H1 (cell line): ENCODE measurements at regions not wholly inside any gene's neighbourhood (a gene's known extent, or its start where the extent isn't known, plus 50 kb on each side); places are given as distances from the start of the nearest gene placed in this dataset.

Experiments
- CTCF ChIA-PET: fragments of 300-600 bp; sonication (Branson Sonifier 250); formaldehyde crosslinking; loops from one replicate; lab custom pipeline; 2021; ENCODE audit not compliant: partially characterized antibody; lab: Charles Lee
- POLR2A ChIA-PET: fragments of 300-600 bp; sonication (Branson Sonifier 250); formaldehyde crosslinking; loops from one replicate; lab custom pipeline; 2021; ENCODE audit warnings: inconsistent platforms; ENCODE audit not compliant: partially characterized antibody; lab: Charles Lee
- DNase-seq, 2 experiments: peaks; one replicate each; pipeline versions ENCODE4 v3.0.0 to v3.0.0-alpha.2; 2010 to 2022; ENCODE audit warnings: low spot score in 2 of 2, low read depth in 1 of 2, mixed read lengths in 1 of 2
- FAIRE-seq: peaks from 2 replicates; lab custom pipeline; 2011; peaks lifted over from hg19 to GRCh38; lab: Jason Lieb, UNC
- H2AFZ ChIP-seq: 2 replicates; pipeline ENCODE4 v1.8.1; 2012; ENCODE audit warnings: low read length, inconsistent platforms
- H2AK5ac ChIP-seq: 2 replicates; pipeline ENCODE4 v1.6.1; 2013; ENCODE audit warnings: low read depth, low read length
- H2BK120ac ChIP-seq: replicated peaks from 2 replicates; pipeline ENCODE3; 2013; ENCODE audit warnings: low read depth, low read length, inconsistent platforms
- H2BK12ac ChIP-seq: 2 replicates; pipeline ENCODE4 v1.6.1; 2013; ENCODE audit warnings: low read depth, low read length
- H2BK15ac ChIP-seq: 2 replicates; pipeline ENCODE4 v1.6.1; 2013; ENCODE audit warnings: low read length
- H2BK20ac ChIP-seq: 2 replicates; pipeline ENCODE4 v1.6.1; 2013; ENCODE audit warnings: low read length
- H2BK5ac ChIP-seq: 2 replicates; pipeline ENCODE4 v1.6.1; 2013; ENCODE audit warnings: low read depth, low read length
- H3K14ac ChIP-seq: 2 replicates; pipeline ENCODE4 v1.6.1; 2013; ENCODE audit warnings: inconsistent platforms; ENCODE audit not compliant: insufficient read length
- H3K18ac ChIP-seq: 2 replicates; pipeline ENCODE4 v1.6.1; 2013; ENCODE audit warnings: low read length; ENCODE audit errors: extremely low read depth
- H3K23ac ChIP-seq: 2 replicates; pipeline ENCODE4 v1.6.1; 2013; ENCODE audit warnings: inconsistent platforms; ENCODE audit not compliant: insufficient read length
- H3K23me2 ChIP-seq: 2 replicates; pipeline ENCODE4 v1.6.1; 2013; ENCODE audit warnings: low read depth, low read length
- H3K27ac ChIP-seq: 2 replicates; pipeline ENCODE4 v1.6.1; 2011; ENCODE audit warnings: low read depth, low read length, inconsistent platforms
- H3K27me3 ChIP-seq, 4 experiments: replicated peaks in 1 of 4; 1 replicate in 1 of 4; 2 replicates in 3 of 4; pipeline versions ENCODE4 v1.6.1 to v1.8.1; 2011 to 2013; ENCODE audit warnings: low read length in 3 of 4, mild to moderate bottlenecking in 3 of 4, inconsistent platforms in 2 of 4, mixed read lengths in 2 of 4, moderate library complexity in 1 of 4; ENCODE audit not compliant: control insufficient read depth in 3 of 4, insufficient read depth in 3 of 4; ENCODE audit errors: extremely low read depth in 1 of 4
- H3K36me3 ChIP-seq, 4 experiments: 2 replicates each; pipeline versions ENCODE4 v1.6.1 to v1.8.1; 2011 to 2013; ENCODE audit warnings: mild to moderate bottlenecking in 4 of 4, low read length in 3 of 4, moderate library complexity in 2 of 4, control low read depth in 1 of 4, inconsistent platforms in 1 of 4; ENCODE audit not compliant: insufficient read depth in 4 of 4, control insufficient read depth in 2 of 4
- H3K4ac ChIP-seq: replicated peaks from 2 replicates; pipeline ENCODE3; 2013; ENCODE audit warnings: low read length, low read depth, mixed read lengths, inconsistent platforms; ENCODE audit not compliant: insufficient read length
- H3K4me1 ChIP-seq, 4 experiments: replicated peaks in 1 of 4; 1 replicate in 1 of 4; 2 replicates in 3 of 4; pipeline versions ENCODE4 v1.6.1 to v1.8.1; 2011 to 2013; ENCODE audit warnings: low read length in 3 of 4, inconsistent platforms in 2 of 4, mixed read lengths in 1 of 4; ENCODE audit not compliant: insufficient read depth in 4 of 4, control insufficient read depth in 3 of 4
- H3K4me2 ChIP-seq, 2 experiments: 2 replicates each; pipeline versions ENCODE4 v1.6.1 to v1.8.1; 2011 to 2013; ENCODE audit warnings: low read depth in 2 of 2, low read length in 2 of 2, control low read depth in 1 of 2, inconsistent platforms in 1 of 2, mild to moderate bottlenecking in 1 of 2; ENCODE audit not compliant: insufficient read depth in 1 of 2
- H3K4me3 ChIP-seq, 4 experiments: fragments of 200-600, 300-600 bp in 1 of 4; sonication (generic), shearing (Covaris generic), sonication (Bioruptor Twin) in 1 of 4; 2 replicates each; pipeline versions ENCODE4 v1.5.1 to v1.8.1; 2011 to 2016; ENCODE audit warnings: low read length in 4 of 4, low read depth in 3 of 4, control low read depth in 2 of 4, inconsistent platforms in 2 of 4, mild to moderate bottlenecking in 2 of 4, mixed read lengths in 1 of 4, moderate library complexity in 1 of 4; ENCODE audit not compliant: insufficient read depth in 2 of 4; ENCODE audit errors: extremely low read depth in 1 of 4
- H3K56ac ChIP-seq: replicated peaks from 2 replicates; pipeline ENCODE3; 2013; ENCODE audit warnings: low read depth, mild to moderate bottlenecking, mixed read lengths, low read length, inconsistent platforms; ENCODE audit not compliant: insufficient read length
- H3K79me1 ChIP-seq: 2 replicates; pipeline ENCODE4 v1.6.1; 2013; ENCODE audit warnings: low read depth, low read length, control low read depth
- H3K79me2 ChIP-seq, 2 experiments: 2 replicates each; pipeline versions ENCODE4 v1.6.1 to v1.8.1; 2012 to 2013; ENCODE audit warnings: low read length in 2 of 2, mild to moderate bottlenecking in 2 of 2, inconsistent platforms in 1 of 2; ENCODE audit not compliant: insufficient read depth in 2 of 2, control insufficient read depth in 1 of 2
- H3K9ac ChIP-seq, 4 experiments: replicated peaks in 1 of 4; 1 replicate in 1 of 4; 2 replicates in 3 of 4; pipeline versions ENCODE4 v1.6.1 to v1.8.1; 2011 to 2013; ENCODE audit warnings: low read depth in 3 of 4, low read length in 3 of 4, control low read depth in 2 of 4, mild to moderate bottlenecking in 2 of 4, moderate library complexity in 2 of 4, inconsistent platforms in 1 of 4; ENCODE audit errors: extremely low read depth in 1 of 4
- H3K9me3 ChIP-seq, 2 experiments: 2 replicates each; pipeline versions ENCODE4 v1.6.1 to v1.8.1; 2012 to 2013; ENCODE audit warnings: mild to moderate bottlenecking in 2 of 2, moderate library complexity in 2 of 2, control low read depth in 1 of 2, inconsistent platforms in 1 of 2, low read depth in 1 of 2, low read length in 1 of 2, mixed read lengths in 1 of 2; ENCODE audit not compliant: insufficient read depth in 2 of 2
- H4K20me1 ChIP-seq, 2 experiments: replicated peaks in 1 of 2; 2 replicates each; pipeline versions ENCODE3 to v1.8.1; 2011 to 2013; ENCODE audit warnings: inconsistent platforms in 2 of 2, low read length in 2 of 2, mild to moderate bottlenecking in 1 of 2; ENCODE audit not compliant: insufficient read depth in 2 of 2, control insufficient read depth in 1 of 2
- H4K5ac ChIP-seq: 2 replicates; pipeline ENCODE4 v1.6.1; 2013; ENCODE audit warnings: low read length, low read depth, mixed read lengths, inconsistent platforms; ENCODE audit not compliant: insufficient read length
- H4K8ac ChIP-seq: 2 replicates; pipeline ENCODE4 v1.8.0; 2013; ENCODE audit warnings: mild to moderate bottlenecking, moderate library complexity, low read length, inconsistent platforms; ENCODE audit not compliant: insufficient read depth; ENCODE audit errors: extremely low read depth
- H4K91ac ChIP-seq: replicated peaks from 2 replicates; pipeline ENCODE3; 2013; ENCODE audit warnings: low read length, mixed read lengths, inconsistent platforms; ENCODE audit not compliant: insufficient read length
- CEBPB ChIP-seq: IDR thresholded peaks from 2 replicates; pipeline ENCODE4 v1.6.1; 2012; ENCODE audit warnings: low read depth, low read length
- TBP ChIP-seq: IDR thresholded peaks from 2 replicates; pipeline ENCODE4 v1.6.1; 2011; ENCODE audit warnings: low read depth, low read length, improper control_type of control experiment
- WGBS, 2 experiments: shearing (Covaris generic) in 1 of 2; methylation state at CpG; one replicate each; pipeline versions ENCODE4 v1.1.6 to v1.1.7; 2013 to 2015; ENCODE audit warnings: low lambda C conversion rate in 2 of 2, mixed read lengths in 2 of 2, inconsistent platforms in 1 of 2, low coverage in 1 of 2, missing lambda C conversion rate in 1 of 2; ENCODE audit not compliant: insufficient replicate concordance in 2 of 2, insufficient coverage in 1 of 2, insufficient read length in 1 of 2; ENCODE audit errors: extremely low coverage in 1 of 2, missing lambda C conversion rate in 1 of 2; 5-methylcytosine and 5-hydroxymethylcytosine counted together

DNA sequence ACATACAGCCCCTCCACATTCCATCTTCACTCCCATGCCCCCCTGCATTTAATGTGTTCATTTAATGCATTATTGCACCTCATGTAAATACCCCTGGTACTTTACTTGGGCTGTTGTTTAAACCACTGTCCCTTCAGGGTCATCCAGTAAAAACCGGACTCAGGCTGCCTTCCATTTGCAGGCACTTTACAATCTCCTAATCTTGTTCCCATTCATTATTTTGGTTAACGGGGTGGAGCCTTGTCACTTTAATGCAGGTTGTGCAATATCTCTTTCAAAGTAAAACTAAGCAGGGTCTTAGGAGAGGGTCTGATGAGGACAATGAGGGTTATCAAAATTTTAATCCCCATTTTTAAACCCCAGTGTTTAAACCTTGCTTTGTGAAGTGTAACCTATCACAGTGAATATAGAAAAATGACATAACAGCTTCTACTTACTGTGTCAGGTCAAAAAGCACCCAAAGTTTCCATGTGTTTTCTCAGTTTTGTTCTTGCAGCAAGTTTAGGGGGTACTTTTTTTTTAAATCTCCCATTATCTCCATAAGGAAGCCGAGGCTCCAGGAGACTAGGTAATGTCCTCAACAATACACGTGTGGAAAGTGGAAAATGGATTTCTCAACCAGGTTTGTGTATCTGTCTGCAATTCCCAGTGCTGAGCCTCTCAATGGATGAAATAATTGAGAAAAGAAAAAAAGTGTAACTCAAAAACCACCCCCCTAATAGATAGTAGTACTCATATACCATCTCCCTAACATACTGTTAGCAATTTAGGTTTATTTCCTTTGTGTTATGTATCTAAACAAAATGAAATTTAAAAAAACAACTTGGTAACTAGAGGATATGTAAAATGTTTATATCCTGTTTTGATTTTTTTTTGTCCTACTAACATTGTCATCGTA, 54.2 kb upstream of the SPRY4 start:
- Histone ChIP-seq H3K36me3 (no peaks in the 10 kb centered on the region), H2BK12ac (no peak overlapping the region), H4K91ac (no peak overlapping the region), H3K4ac (no peak overlapping the region), H3K56ac (no peak overlapping the region), H3K27ac (no peak overlapping the region), H3K79me2 (no peaks in the 10 kb centered on the region), H3K18ac (no peak overlapping the region), H3K79me1 (no peaks in the 10 kb centered on the region), H3K4me2 (no peak overlapping the region), H3K4me3 (no peak overlapping the region), H2BK120ac (no peak overlapping the region), H3K23ac (no peak overlapping the region), H3K27me3 (no peaks in the 10 kb centered on the region), H3K14ac (no peak overlapping the region), H4K20me1 (no peaks in the 10 kb centered on the region), H3K9ac (no peak overlapping the region), H2AFZ (no peak overlapping the region), H4K5ac (no peak overlapping the region), H2BK5ac (no peak overlapping the region), H2BK15ac (no peak overlapping the region), H2AK5ac (no peak overlapping the region), H2BK20ac (no peak overlapping the region), H3K4me1 (peaks cover 2 to 7% (median 3%) of the 10 kb centered on the region in 4 experiments; a peak in 6 of 7 replicates), H3K9me3 (no peaks in the 10 kb centered on the region), H3K23me2 (no peaks in the 10 kb centered on the region), H4K8ac (no peak overlapping the region)
- 89% methylated on average over 5 of the region's 5 CpGs; no CpG with 5 or more reads in 1 of the 2 experiments for whole genome bisulfite sequencing, 2 experiments
- ChIA-PET POLR2A (no interaction called here), CTCF (interaction anchor here (1.1 kb wide), 1 partner anchor 27 kb away, joined by 3 read pairs; no protein-coding TSS in a partner anchor)
- TF ChIP-seq TBP, result no peak
- TF ChIP-seq CEBPB, result peak; percentile 46; the same call in 1 of the 2 replicates
- DNase-seq (no peak), FAIRE-seq (no peak)
